GM20431 (cell line): ENCODE measurements at regions not wholly inside any gene's neighbourhood (a gene's known extent, or its start where the extent isn't known, plus 50 kb on each side); places are given as distances from the start of the nearest gene placed in this dataset.
"Not testable (repeated sequence)": the region's sequence is repeated elsewhere in the genome, so short reads cannot be mapped to it uniquely, and the experiment has no call there.

Experiments
- in situ Hi-C: fragments of 300-500 bp; cut with MseI, MboI; formaldehyde crosslinking; loops from one replicate; pipeline ENCODE4 v1.15.0; 2020; ENCODE audit warnings: low sequenced_read_pairs; ENCODE audit not compliant: unreplicated experiment

GRCh38 chr1:192475329-192475728, 100.2 kb upstream of the RGS1 start:
- in situ Hi-C loops: loop anchor here (25.0 kb wide), 2 partner anchors 137 to 312 kb away; no protein-coding TSS in a partner anchor

- in situ Hi-C loops: loop anchor here (25.0 kb wide), 2 partner anchors 136 to 311 kb away; no protein-coding TSS in a partner anchor
Measured at GRCh38 chr1:192475970-192476369, 99.6 kb upstream of the RGS1 start.

- in situ Hi-C loops: loop anchor here (25.0 kb wide), 2 partner anchors 135 to 310 kb away; no protein-coding TSS in a partner anchor
Measured at GRCh38 chr1:192476802-192477298, 98.7 kb upstream of the RGS1 start.

GRCh38 chr1:192477630-192478029, 97.9 kb upstream of the RGS1 start:
- in situ Hi-C loops: loop anchor here (25.0 kb wide), 2 partner anchors 135 to 310 kb away; no protein-coding TSS in a partner anchor

DNA sequence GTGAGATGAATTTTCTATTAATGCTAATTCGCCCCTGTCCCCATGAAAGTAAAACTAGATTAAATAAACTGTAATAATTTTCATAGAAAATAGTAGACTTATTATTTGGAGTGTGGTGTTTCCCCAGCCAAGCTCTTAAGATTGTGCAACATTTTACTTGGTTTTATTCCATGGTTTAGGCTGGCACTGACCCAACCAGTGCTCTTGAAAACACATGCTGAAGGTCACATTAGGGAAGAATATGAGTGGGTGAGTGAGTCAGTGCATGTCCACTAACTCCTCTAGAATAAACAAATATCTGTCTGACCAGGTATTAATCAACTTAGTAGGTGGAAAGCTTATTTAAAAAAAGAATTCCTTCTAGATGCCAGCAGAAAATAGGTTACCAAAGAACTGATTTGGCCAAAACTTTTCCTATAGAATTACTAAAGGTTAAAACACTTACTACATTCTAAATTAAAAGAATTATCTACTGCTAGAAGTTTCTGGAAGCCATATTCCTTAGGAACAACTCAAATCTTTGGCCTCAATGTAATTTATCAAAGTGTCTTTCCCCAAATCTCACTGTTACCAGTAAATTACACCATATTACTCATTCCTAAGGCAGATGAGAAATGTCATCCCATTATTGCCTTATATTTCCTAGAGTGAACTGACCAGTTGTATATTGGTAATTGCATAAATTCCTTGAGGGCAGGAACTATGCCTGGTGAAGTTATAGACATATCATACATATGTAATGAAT, 89.7 kb upstream of the RGS1 start:
- in situ Hi-C loops: loop anchor here (25.0 kb wide), 2 partner anchors 126 to 301 kb away; no protein-coding TSS in a partner anchor

- in situ Hi-C loops: loop anchor here (25.0 kb wide), 2 partner anchors 124 to 299 kb away; no protein-coding TSS in a partner anchor
Measured at GRCh38 chr1:192488058-192488457, 87.5 kb upstream of the RGS1 start.

DNA sequence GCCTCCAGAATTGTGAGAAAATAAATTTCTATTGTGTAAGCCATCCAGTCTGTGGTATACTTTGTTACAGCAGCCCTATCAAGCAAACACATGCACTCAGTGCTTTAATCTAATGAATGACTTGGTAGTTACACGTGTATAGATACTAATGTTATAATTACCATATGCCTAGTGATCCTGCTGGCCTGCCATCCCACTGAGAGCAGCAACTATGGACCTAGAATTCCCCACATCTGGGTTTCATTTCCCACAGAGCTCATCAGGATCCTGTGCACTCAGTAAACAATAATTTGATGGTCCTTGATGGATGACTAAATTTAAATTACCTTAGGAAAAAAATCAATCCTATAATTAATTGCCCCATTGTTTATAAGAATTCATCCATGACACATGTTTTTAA, 86.5 kb upstream of the RGS1 start:
- in situ Hi-C loops: loop anchor here (25.0 kb wide), 2 partner anchors 123 to 298 kb away; no protein-coding TSS in a partner anchor

DNA sequence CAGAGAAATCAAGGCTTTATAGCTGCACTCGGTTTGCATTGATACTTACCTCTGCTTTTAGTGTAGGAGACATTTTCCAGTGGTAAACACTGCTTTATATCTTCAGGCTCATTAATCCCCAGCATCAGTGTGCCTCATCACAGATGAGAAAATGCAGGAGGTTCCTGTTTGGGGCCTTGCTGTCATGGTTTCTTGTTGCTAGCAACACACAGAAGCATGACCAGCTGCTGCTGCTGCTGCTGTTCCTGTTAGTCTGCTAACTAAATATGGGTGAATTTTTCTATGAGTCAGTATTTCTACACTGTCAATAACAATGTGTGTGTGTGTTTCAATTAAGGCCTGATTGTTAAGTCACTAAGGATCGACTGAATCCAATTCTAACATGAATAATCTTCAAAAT, 85.8 kb upstream of the RGS1 start:
- in situ Hi-C loops: loop anchor here (25.0 kb wide), 2 partner anchors 123 to 298 kb away; no protein-coding TSS in a partner anchor

DNA sequence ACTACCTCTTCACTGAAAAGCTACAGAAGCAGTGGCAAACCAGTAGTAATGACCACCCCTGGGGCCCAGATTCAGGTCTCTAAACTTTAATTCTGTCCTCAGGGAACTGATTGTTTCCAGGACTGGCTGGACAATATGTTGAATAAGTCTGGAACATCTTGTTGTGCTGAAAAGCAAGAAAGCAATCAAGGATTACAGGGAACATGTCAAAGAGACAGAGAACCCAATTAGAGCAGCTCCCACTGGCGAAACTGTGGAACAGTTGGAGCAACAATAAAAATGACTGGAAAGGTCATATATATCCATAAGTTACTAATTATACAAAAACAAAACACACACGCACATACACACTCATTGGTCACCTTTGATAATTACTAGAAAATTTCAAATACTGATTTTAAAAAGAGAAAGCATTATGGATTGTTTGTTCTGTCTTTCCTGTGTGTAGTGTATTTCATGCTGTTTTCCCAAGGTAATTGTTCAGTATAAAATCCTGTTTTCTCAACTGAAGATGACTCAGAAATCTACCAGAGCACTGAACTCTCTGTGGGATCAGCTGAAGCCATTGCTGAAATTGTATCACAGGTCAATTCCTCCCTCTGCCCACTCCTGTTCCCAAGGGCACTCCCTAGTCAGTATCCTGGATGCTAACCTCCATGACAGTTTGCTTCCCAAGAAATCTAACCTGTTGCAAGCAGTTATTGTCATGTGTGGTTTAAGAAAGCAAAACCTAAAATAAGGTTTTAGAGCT, 83.6 kb upstream of the RGS1 start:
- in situ Hi-C loops: loop anchor here (25.0 kb wide), 2 partner anchors 120 to 295 kb away; no protein-coding TSS in a partner anchor

- in situ Hi-C loops: loop anchor here (25.0 kb wide), 2 partner anchors 119 to 294 kb away; no protein-coding TSS in a partner anchor
Measured at GRCh38 chr1:192493584-192493983, 82.0 kb upstream of the RGS1 start.

DNA sequence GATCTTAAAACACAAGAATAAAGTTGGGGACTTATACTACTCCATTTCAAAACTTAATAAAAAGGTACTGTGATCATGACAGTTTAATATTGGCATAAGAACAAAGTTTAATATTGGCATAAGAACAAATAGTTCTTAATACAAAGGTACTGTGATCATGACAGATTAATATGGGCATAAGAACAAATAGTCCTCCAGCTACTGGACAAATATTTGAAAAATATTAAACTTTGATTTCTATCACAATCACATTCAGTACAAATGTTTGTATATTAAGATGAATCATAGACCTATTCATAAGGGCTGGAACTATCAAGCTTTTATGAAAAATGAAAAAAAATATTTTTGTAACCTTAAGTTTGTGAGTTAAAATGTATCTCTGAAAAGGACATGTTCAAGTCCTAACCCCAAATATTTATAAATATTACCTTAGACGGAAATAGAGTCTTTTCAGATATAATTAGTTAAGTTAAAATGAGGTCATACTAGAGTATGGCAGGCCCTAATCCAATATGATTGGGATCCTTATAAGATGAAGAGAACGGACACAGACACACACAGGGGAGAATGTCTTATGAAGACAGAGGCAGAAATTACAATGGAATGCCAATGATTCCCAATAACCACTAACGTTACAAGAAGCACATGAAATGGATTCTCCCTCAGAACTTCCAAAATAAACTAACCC, 79.1 kb upstream of the RGS1 start:
- in situ Hi-C loops: loop anchor here (25.0 kb wide), 2 partner anchors 116 to 291 kb away; no protein-coding TSS in a partner anchor

DNA sequence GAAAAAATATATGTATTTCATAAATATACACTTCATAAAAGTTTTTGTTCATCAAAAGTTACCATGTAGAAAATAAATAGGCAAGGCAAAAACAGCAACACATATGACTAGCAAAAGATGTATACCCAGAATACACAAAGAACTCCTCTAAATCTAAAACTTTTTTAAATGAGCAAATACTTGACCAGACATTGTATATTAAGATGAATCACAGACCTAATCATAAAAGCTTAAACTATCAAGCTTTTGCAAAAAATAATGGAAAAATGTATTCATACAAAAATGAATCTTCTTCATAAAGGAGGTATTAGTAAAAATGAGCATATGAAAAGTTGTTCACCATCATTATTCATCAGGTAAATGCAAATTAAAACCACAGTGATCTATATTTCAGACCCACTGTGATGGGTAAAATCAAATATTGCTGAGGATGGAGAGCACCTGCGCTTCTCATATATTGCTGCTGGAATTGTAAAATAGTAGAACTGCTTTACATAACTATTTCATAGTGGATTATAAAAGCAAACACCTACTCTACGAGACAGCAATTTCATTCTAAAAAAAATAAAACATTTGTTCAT, 78.3 kb upstream of the RGS1 start:
- in situ Hi-C loops: loop anchor here (25.0 kb wide), 2 partner anchors 115 to 290 kb away; no protein-coding TSS in a partner anchor

- in situ Hi-C loops: loop anchor here (25.0 kb wide), 2 partner anchors 114 to 289 kb away; no protein-coding TSS in a partner anchor
Measured at GRCh38 chr1:192498092-192498491, 77.5 kb upstream of the RGS1 start.

DNA sequence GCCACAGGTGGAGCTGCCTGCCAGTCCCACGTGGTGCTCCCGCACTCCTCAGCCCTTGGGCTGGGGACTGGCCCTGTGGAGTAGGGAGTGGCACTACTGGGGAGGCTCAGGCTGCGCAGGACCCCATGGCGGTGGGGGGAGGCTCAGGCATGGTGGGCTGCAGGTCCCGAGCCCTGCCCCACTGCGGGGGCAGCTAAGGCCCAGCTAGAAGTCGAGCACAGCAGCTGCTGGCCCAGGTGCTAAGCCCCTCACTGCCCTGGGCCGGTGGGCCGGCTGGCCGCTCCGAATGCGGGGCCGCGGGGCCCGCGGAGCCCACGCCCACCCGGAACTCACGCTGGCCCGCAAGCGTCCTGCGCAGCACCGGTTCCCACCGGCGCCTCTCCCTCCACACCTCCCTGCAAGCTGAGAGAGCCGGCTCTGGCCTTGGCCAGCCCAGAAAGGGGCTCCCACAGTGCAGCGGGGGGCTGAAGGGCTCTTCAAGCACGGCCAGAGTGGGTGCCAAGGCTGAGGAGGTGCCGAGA, 76.5 kb upstream of the RGS1 start:
- in situ Hi-C loops: loop anchor here (25.0 kb wide), 2 partner anchors 113 to 288 kb away; no protein-coding TSS in a partner anchor

GRCh38 chr1:192500541-192500940, 75.0 kb upstream of the RGS1 start:
- in situ Hi-C loops: not testable (repeated sequence)

- in situ Hi-C loops: no loop called here
Measured at GRCh38 chr1:192506741-192507155, 68.8 kb upstream of the RGS1 start.

DNA sequence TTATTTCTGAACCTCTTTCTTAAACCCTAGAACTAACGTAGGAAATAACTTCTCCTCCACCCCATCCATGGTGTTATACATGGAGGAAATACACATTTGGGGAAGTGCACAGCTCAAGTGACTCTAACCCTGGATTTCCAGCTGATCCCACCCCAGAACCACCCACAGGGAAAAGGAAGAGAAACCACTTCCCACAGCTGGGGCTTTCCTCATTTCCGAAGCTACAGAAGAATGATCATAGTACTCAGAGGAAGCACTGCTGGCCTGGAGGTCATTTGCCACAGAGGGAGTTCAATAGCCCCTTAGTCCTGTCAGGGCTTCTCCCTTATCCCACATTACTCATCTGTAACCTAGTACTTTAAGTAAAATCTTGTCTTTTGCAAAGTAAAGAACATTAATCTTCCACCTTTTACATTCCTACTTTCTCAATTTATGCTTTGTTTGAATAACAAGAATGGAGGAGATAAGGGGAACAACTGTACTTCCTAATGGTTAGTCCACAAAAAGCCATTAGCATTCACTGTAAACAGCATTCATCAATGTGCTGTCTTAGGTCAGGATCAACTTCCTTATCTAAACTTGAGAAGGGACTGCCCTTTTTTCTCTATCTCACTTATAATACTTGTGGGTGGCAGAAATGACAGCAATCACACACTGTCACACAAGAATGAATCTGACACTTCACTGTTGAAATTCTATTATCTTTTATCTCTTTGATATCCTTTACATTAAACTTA, 63.0 kb upstream of the RGS1 start:
- in situ Hi-C loops: no loop called here

- in situ Hi-C loops: no loop called here
Measured at GRCh38 chr1:192513196-192513595, 62.4 kb upstream of the RGS1 start.
